HEK293T (cell line): ENCODE measurements at regions not wholly inside any gene's neighbourhood (a gene's known extent, or its start where the extent isn't known, plus 50 kb on each side); places are given as distances from the start of the nearest gene placed in this dataset.

Source experiments
- FOXM1 ChIP-seq: fragments of 450-650 bp; IDR thresholded peaks from 2 replicates; pipeline ENCODE4 v1.6.1; 2017; ENCODE audit warnings: mild to moderate bottlenecking, borderline replicate concordance
- L3MBTL2 ChIP-seq: fragments of 450-650 bp; conservative IDR thresholded peaks from 2 replicates; pipeline ENCODE4 v1.6.1; 2016; ENCODE audit warnings: mild to moderate bottlenecking
- SP1 ChIP-seq: fragments of 450-650 bp; IDR thresholded peaks from 2 replicates; pipeline ENCODE4 v1.6.1; 2017

DNA sequence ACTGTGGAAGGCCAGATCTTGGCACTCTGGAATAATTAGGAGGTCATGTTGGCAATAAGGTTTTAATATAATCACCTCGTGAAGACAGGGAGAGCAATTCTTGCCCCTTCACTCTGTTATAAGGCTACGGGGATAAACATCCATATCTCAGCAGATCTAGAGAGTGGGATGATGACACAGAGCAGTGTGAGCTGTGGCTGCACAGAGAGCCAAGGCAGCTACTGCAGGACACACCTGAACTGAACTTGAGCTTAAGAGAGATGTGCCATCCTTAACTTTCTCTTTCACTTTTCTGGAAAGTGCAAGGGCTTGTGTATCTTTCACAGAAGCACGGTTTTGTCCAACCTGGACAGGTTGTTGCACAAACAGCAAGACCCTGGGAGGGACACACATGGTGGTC lies 174.7 kb downstream of the GATA3 start:
- TF ChIP-seq SP1 (no peak), L3MBTL2 (no peak), FOXM1 (no peak)
